ENCODE measurements at regions not wholly inside any gene's neighbourhood (a gene's known extent, or its start where the extent isn't known, plus 50 kb on each side); places are given as distances from the start of the nearest gene placed in this dataset.
"Not testable (repeated sequence)": the region's sequence is repeated elsewhere in the genome, so short reads cannot be mapped to it uniquely, and the experiment has no call there.

DNA sequence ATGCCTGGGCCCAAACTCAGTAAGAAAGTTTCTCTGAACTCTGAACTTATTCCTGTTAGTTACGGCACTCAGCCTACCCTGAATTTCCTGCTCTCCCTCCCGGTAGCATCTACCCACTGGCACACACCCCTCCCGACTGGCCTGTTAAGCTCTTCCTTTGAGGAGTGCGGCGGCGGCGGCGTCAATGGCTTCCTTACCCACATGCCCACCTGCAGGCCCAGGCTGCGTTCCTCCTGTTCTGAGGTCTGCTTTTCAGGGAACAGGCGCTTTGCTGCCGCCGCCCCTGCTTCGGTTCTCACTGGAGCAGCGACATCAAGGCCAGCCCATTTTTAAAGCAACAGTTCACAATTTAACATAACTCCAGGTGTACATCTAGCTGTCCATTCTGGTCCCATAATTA lies 432.4 kb downstream of the DCDC2C start:
- no peak for DNase-seq (ENCODE audit: low spot score)

DNA sequence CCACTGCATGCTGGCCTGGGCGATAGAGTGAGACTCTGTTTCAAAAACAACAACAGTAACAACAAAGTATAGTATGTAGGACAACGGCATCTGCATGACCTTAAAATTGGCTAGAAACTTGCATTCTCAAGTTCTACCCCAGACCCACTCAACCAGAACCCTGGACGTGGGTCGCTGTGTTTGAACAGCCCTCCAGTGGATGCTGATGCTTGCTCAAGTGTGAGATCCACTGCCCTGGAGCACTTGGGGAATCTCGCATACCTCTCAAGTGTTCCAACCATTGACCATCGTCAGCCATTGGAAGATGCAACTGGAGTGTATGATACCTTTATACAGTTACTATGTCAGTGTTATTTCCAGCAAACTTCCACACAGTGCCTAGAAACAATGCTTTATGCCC lies 435.9 kb downstream of the DCDC2C start:
- DNase-seq (ENCODE audit: low spot score), result no peak

DNA sequence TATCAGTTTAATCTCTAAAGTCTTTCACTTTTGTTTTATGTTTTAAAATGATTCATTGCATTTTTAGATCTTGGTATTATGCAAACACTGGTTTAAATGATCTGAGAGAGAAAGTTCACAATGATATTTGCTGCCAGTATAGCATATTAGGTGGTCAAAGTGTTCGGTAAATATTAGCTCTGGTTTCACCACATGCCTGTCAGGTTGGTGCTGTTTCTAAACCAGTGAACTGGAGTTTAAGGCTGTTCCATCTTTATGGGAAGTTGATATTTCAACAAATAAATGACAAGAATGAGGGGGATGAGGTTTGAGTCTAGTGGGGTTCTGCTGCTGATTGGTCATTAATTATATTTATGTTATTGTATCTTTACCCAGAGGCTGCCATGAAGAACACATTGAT lies 436.4 kb downstream of the DCDC2C start:
- no peak for DNase-seq (ENCODE audit: low spot score)

DNA sequence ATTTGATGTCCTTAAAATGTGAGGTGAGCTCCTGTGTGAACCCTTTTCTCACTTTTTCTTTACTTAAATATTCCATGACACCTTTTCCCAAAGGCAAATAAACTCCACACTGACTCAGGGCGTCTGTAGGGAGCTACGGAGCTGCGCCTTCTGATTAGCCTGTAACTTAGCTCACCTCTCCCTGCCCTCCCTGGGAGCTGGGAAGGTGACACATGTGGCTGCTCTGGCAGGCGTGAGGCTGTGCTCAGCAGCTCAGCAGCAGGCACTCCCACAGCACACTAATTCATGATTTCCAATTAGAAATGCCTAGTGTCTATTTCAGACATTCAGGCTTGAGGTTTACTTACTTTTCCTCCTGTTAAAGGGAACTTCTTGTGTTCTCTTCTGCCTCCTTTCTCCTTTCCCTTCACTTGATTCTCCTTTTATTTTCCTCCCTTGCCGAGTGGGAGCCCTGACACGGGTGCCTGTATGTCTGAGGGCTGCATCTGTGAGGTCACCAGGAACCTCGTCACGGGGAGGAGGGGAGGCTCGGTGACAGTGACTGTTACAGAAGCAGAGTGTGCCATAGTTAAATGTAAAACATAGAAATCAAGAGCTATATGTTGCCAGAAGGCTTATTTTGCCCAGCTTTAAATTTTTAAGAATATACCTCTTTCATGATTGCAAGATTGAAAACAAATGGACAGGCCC lies 437.1 kb downstream of the DCDC2C start:
- DNase-seq (ENCODE audit: low spot score), result no peak

DNA sequence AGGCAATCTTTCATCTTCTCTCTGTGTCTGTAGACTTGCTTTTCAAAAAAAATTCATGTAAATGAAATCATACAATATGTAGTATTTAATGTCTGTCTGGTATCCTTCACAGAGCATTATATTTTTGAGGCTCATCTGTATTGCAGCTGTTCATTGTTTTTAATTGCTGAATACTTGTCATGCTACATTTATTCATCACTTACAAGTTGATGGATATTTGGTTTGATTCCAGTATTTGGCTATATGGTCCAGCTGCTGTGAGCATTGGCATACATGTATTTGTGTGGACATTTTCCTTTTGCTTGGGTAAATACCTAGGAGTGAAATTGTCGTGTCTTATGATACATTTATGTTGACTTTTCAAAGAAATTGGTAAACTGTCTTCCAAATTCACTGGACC lies 441.4 kb downstream of the DCDC2C start:
- DNase-seq (ENCODE audit: low spot score), result no peak

DNA sequence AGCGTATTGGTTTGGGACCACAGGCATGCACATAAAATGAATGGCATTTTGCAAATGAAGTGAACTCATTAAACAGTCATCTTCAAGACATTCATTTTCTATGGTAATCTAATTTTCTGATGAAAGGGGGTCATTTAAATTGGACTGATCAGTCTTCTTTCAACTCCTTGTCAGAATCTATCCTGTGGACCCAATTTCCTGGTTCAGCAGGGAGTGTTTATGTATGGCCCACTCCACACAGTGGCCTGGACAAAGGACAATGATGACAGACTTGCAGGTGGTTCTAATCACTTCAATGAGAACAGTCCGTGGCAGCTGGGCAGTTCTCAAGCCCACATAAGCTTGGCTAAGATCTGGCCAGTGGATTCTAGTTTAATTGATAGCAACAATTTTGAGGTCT lies 448.1 kb downstream of the DCDC2C start:
- no peak for DNase-seq (ENCODE audit: low spot score)

GRCh38 chr2:4152051-4152450 lies 448.7 kb downstream of the DCDC2C start:
- no peak for DNase-seq (ENCODE audit: low spot score)

- DNase-seq (ENCODE audit: low spot score), result no peak
Measured at GRCh38 chr2:4168834-4169233, 465.5 kb downstream of the DCDC2C start.

DNA sequence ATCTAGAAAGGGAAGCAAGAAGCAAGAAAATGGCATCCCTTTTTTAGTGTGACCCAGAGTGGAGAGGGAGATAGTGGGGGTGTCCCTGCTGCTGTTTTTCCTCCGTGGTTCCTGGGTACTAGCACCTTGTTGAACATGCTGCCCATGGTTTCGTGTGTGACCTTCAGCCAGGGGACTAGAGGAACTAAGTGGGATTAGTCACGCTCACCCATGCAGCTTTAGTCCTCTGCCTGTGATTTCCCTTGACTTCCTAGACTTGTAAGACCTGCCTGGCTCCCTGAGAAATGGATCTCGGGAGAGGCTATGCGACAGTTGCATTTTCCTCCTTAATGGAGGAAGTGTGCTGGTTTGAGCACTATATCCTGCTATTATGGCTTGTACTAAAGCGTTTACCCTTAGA lies 471.4 kb downstream of the DCDC2C start:
- no peak for DNase-seq (ENCODE audit: low spot score)

- no peak for DNase-seq (ENCODE audit: low spot score)
Measured at GRCh38 chr2:4175343-4175742, 472.0 kb downstream of the DCDC2C start.

GRCh38 chr2:4180631-4181030 lies 477.3 kb downstream of the DCDC2C start:
- DNase-seq (ENCODE audit: low spot score), result no peak

GRCh38 chr2:4181062-4181461 lies 477.7 kb downstream of the DCDC2C start:
- DNase-seq (ENCODE audit: low spot score), result no peak

GRCh38 chr2:4188561-4188960 lies 485.2 kb downstream of the DCDC2C start:
- no peak for DNase-seq (ENCODE audit: low spot score)

- no peak for DNase-seq (ENCODE audit: low spot score)
Measured at GRCh38 chr2:4190548-4190947, 487.2 kb downstream of the DCDC2C start.

GRCh38 chr2:4192119-4192518 lies 488.7 kb downstream of the DCDC2C start:
- no peak for DNase-seq (ENCODE audit: low spot score)

GRCh38 chr2:4214444-4215205 lies 511.2 kb downstream of the DCDC2C start:
- no peak for DNase-seq (ENCODE audit: low spot score)

DNA sequence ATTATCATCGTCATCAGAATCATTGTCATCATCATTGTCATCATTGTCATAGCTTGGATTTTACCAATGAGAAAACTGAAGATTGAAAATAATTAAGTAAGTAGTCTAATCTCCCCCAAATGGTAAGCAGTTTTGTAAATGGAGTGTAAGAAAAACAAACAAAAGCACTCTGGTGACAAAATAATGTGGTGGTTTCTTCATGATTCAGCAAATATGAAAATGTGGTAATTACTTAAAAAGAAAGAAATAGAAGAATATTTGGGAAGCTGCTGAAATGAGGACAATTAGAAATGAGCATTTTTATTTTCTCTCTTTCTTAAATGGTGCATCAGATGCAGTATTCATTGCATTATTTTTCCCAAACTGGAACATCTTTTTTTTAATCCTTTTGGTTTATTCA lies 514.4 kb downstream of the DCDC2C start:
- no peak for DNase-seq (ENCODE audit: low spot score)

DNA sequence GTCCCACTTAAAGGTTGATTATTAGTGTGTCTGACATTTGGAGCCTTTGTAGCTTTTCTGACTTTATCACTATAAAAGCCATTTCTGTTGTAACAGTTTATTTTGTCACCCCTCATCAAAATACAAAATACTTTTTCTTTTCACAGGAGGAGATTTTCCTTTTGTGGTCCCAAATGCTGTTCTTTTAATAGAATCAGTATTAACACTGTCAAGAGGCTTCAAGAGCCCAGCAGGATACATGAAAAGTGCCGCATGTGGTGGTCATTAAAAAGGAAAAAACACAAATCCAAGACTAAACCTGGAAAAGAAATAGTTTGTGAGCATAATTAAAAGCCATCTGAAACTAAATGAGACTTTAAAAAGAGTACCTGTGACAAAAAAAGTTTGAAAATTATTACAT lies 515.7 kb downstream of the DCDC2C start:
- no peak for DNase-seq (ENCODE audit: low spot score)

DNA sequence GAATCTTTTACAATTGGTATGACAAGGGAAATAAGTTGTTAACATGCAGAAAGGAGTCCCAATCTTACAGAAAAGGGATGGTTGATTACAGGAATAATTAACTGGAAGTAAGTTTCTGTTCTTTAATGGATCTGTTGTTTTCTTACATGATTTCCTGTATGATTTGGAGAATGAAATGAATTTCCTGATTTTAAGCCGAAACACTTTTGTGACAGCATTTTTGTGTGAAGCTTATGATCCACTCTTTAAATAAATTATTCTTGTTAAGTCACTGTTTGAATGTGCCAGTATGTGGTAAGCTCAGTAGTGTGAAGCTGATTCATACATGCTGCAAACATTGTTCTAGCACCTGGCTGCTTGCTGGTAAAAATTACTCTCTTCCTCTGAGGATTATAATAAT lies 516.2 kb downstream of the DCDC2C start:
- no peak for DNase-seq (ENCODE audit: low spot score)

DNA sequence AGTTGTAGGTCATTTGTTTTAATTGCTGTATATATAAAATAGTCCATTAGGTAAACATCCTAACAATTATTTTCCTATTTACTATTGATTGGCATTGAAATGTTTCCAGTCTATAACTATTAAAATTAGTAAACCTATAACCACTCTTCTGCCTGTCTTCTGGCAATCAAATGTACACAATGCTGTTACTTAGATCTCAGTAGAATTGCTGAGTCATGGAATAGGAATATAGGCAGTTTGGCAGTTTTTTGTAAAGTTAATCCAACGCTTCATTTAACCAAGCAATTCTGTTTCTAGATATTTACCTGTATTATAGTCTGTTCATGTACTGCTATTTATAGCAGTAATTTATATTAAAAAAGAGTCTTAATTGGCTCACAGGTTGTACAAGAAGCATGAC lies 518.1 kb downstream of the DCDC2C start:
- DNase-seq (ENCODE audit: low spot score), result no peak

DNA sequence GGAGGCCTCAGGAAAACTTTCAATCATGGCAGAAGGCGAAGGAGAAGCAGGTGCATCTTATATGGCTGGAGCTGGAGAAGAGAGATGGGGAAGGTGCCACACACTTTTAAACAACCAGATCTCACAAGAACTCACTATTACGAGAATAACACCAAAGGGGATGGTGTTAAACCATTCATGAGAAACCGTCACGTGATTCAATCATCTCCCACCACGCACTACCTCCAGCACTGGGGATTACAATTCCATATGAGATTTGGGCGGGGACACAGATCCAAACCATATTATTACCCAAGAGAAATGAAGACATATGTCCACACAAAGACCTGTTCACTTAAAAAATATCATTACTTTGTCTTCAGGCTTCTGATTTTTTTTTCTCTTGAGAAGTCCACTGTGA lies 518.5 kb downstream of the DCDC2C start:
- no peak for DNase-seq (ENCODE audit: low spot score)

- DNase-seq (ENCODE audit: low spot score), result not testable (repeated sequence)
Measured at GRCh38 chr2:4244422-4244821, 541.0 kb downstream of the DCDC2C start.

DNA sequence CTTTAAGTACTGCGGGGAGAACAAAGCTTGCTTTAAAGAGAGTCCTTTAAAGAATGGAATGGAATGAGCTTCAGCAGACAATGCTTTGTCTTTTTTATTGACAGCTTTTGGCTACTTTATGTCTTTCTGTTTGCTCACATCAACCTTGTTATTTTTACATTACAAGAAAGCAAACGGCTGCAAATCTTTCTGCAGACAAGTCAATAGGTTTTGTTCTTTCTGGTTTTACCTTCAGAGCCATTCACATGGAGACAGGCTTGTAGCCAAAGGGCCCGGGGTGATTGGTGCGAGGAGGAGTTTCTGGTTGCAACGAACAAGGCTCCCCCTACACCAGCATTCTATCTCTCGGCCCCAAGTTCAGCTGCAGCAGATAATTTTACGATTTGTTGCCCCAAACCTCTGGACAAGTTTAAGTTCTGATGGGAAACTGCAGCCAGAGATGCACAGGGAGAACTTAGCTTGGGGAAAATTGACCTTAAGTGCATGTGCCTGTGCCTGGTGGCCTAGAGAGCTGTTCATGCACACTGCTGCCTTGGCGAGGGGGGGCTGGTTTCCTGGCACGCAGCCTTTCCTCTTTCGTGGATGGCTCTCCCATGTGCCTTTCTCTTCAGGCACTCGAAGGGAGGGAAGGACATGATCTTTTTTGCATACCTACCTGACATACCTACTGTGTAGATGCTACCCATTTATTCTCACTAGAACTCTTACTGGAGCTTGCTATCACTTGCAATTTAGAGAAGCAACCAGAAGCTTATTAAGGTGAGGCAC lies 543.2 kb downstream of the DCDC2C start:
- no peak for DNase-seq (ENCODE audit: low spot score)
